T-cell (primary cell): ENCODE measurements at regions not wholly inside any gene's neighbourhood (a gene's known extent, or its start where the extent isn't known, plus 50 kb on each side); places are given as distances from the start of the nearest gene placed in this dataset.
"Not testable (repeated sequence)": the region's sequence is repeated elsewhere in the genome, so short reads cannot be mapped to it uniquely, and the experiment has no call there.

Experiments
- ATAC-seq, 4 experiments: fragments of 200-7000 bp in 3 of 4; fragments of 150-1000 bp in 1 of 4; cut with Tn5 transposase; replicated peaks in 1 of 4; 1 replicate in 3 of 4; 2 replicates in 1 of 4; pipeline ENCODE4 v1.10.0; 2021; ENCODE audit warnings: moderate library complexity in 3 of 4, mild to moderate bottlenecking in 2 of 4, moderate number of reproducible peaks in 1 of 4
- CTCF ChIA-PET, 2 donors: fragments of 300-600 bp; sonication (Branson Sonifier 250); formaldehyde crosslinking; loops; one replicate each; lab custom pipeline; 2022; ENCODE audit warnings: antibody characterized with exemption in 2 of 2; lab: Charles Lee
- POLR2A ChIA-PET, 2 donors: fragments of 300-600 bp; sonication (Branson Sonifier 250); formaldehyde crosslinking; loops; one replicate each; lab custom pipeline; 2022; ENCODE audit warnings: antibody characterized with exemption in 2 of 2; lab: Charles Lee
- DNase-seq, 35 experiments: peaks; one replicate each; pipeline versions ENCODE4 v3.0.0 to v3.0.0-alpha.2; 2013 to 2023
- H3K27ac ChIP-seq: one replicate; pipeline ENCODE4 v1.5.1; 2013; ENCODE audit warnings: low read length
- H3K27me3 ChIP-seq, 2 experiments: replicated peaks in 1 of 2; 1 replicate in 1 of 2; 2 replicates in 1 of 2; pipeline versions ENCODE4 v1.6.1 to v1.7.0; 2013; ENCODE audit warnings: low read length in 1 of 2, mixed read lengths in 1 of 2; ENCODE audit not compliant: control insufficient read depth in 2 of 2, insufficient read depth in 2 of 2; ENCODE audit errors: extremely low read depth in 1 of 2
- H3K36me3 ChIP-seq, 2 donors: 1 replicate in 1 of 2; 2 replicates in 1 of 2; pipeline versions ENCODE4 v1.6.1 to v1.7.0; 2013; ENCODE audit warnings: low read length in 1 of 2; ENCODE audit not compliant: control insufficient read depth in 2 of 2, insufficient read depth in 1 of 2; ENCODE audit errors: extremely low read depth in 1 of 2
- H3K4me1 ChIP-seq, 2 experiments: 1 replicate in 1 of 2; 2 replicates in 1 of 2; pipeline versions ENCODE4 v1.6.1 to v1.7.0; 2013; ENCODE audit warnings: low read length in 2 of 2, mixed read lengths in 1 of 2; ENCODE audit not compliant: insufficient read depth in 2 of 2, control insufficient read depth in 1 of 2; ENCODE audit errors: extremely low read depth in 1 of 2
- H3K4me3 ChIP-seq, 2 donors: 1 replicate in 1 of 2; 2 replicates in 1 of 2; pipeline versions ENCODE4 v1.5.1 to v1.7.0; 2013; ENCODE audit warnings: mild to moderate bottlenecking in 2 of 2, low read length in 1 of 2, moderate library complexity in 1 of 2; ENCODE audit not compliant: control insufficient read depth in 1 of 2; ENCODE audit errors: extremely low read depth in 1 of 2
- H3K9me3 ChIP-seq: 2 replicates; pipeline ENCODE4 v1.7.0; 2013
- H3K27ac Mint-ChIP-seq, 2 donors: one replicate each; pipeline ENCODE4 v1.8.0; 2020 to 2021; ENCODE audit warnings: mild to moderate bottlenecking in 2 of 2, mixed read lengths in 2 of 2
- H3K27me3 Mint-ChIP-seq, 2 donors: one replicate each; pipeline ENCODE4 v1.8.0; 2021 to 2022; ENCODE audit warnings: mixed read lengths in 2 of 2
- H3K36me3 Mint-ChIP-seq: one replicate; pipeline ENCODE4 v1.8.0; 2021; ENCODE audit warnings: mixed read lengths
- H3K4me1 Mint-ChIP-seq, 3 donors: one replicate each; pipeline ENCODE4 v1.8.0; 2020 to 2022; ENCODE audit warnings: mixed read lengths in 3 of 3, mild to moderate bottlenecking in 1 of 3
- H3K4me3 Mint-ChIP-seq, 3 donors: one replicate each; pipeline ENCODE4 v1.8.0; 2020 to 2022; ENCODE audit warnings: mild to moderate bottlenecking in 3 of 3, mixed read lengths in 3 of 3, moderate library complexity in 3 of 3
- H3K9me3 Mint-ChIP-seq, 3 donors: one replicate each; pipeline ENCODE4 v1.8.0; 2020 to 2022; ENCODE audit warnings: mixed read lengths in 3 of 3
- WGBS: methylation state at CpG from one replicate; pipeline ENCODE4 v1.1.5; 2013; ENCODE audit warnings: missing lambda C conversion rate; ENCODE audit not compliant: insufficient coverage; 5-methylcytosine and 5-hydroxymethylcytosine counted together

DNA sequence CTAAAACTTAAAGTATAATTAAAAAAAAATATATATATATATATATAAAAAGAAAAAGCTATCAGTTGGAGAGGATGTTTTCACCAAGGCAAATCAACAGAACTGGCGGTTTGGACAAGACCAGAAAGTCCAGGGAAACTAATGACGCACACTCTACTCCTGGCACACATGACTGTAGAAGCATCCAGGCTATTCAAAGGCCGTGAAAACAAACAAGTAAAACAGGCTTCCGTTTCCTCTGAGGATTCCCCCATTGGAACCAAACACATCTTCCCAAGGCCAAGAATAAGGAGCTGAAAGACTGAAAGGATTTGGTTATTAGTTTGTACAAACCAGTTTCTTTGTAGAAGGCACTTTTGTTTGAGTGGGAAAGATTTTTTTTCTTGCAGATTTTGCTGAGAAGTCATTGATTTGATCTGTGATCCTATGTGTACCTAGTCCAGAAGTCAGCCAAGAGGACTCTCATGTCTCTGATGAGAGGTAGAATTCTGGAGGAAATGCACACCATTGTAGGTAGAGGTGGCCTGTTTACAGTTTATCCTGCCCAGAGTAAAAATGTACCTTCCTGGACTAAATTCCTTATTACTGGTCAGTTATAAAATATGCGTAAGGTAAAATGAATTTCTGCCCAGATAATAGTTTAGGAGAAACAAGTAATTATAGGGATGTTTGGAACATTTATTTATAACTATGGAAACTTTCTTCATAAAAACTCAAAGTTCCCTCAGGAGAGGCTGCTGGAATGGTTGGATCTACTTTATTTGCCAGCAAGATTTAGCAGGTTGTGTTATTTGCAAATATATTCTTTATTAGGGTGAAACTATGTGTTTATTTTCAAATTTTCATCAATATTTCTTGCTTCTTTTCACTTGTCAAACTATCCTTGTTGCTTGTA, 66.5 kb downstream of the DMP1 start:
- no peaks in the 10 kb centered on the region for H3K4me1 Mint-ChIP-seq
- DNase-seq (no peak), ATAC-seq (no peak)
- no peaks in the 10 kb centered on the region for H3K4me1 ChIP-seq
- H3K36me3 ChIP-seq = no peaks in the 10 kb centered on the region
- no peak overlapping the region for H3K27ac Mint-ChIP-seq
- ChIA-PET POLR2A (no interaction called here), CTCF (no interaction called here)
- H3K9me3 ChIP-seq = no peaks in the 10 kb centered on the region
- no peaks in the 10 kb centered on the region for H3K9me3 Mint-ChIP-seq
- peaks cover 0 to 4% of the 10 kb centered on the region in 2 donors for H3K27me3 Mint-ChIP-seq
- no peak overlapping the region for H3K4me3 ChIP-seq
- no peak overlapping the region for H3K4me3 Mint-ChIP-seq
- H3K27me3 ChIP-seq = no peaks in the 10 kb centered on the region
- H3K27ac ChIP-seq = no peak overlapping the region
- no CpG with 5 or more reads among the region's 5 CpGs for WGBS
- no peaks in the 10 kb centered on the region for H3K36me3 Mint-ChIP-seq

DNA sequence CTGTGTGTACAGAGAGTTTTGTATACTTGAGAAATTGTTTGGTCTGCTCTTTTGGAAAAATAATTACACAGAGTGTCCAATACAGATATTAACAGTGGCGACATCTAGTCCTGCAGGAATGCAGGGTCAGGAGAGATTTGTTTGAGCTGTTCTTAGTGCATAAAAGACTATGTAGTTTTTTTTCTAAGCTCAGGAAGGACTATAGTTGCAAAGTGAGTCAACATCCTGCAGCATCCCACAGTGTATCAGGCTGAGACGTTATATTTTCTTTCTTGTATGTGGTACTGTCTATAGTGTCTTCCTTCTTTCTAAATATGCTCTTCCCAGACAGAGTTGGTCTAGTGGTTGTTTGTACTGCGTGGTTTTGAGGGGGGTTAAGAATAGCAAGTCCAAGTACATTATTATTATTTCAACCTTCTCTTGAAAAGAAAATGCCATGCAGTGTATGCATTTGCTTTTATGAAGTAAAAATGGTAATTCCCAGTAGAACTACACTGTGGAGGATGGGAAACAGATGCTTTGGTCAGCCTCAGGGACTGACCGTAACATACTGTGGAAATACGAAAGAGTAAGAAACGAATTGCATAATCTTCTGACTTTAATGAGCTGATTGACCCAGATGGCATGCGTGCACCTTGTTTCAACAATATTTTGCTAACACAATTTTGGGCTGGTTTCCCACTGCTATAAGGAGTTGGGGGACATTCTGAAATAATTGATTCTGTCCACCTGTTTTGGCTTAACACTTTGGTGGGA, 67.4 kb downstream of the DMP1 start:
- ChIA-PET POLR2A (no interaction called here), CTCF (no interaction called here)
- Histone ChIP-seq H3K36me3 (no peaks in the 10 kb centered on the region), H3K4me1 (no peaks in the 10 kb centered on the region), H3K27ac (no peak overlapping the region), H3K27me3 (no peaks in the 10 kb centered on the region), H3K4me3 (no peak overlapping the region), H3K9me3 (no peaks in the 10 kb centered on the region)
- Mint-ChIP-seq H3K27me3 (peaks cover 0 to 4% of the 10 kb centered on the region in 2 donors), H3K36me3 (no peaks in the 10 kb centered on the region), H3K9me3 (no peaks in the 10 kb centered on the region), H3K4me1 (no peaks in the 10 kb centered on the region), H3K4me3 (no peak overlapping the region), H3K27ac (no peak overlapping the region)
- no peak for DNase-seq
- WGBS = 69% methylated on average over 3 of the region's 7 CpGs
- ATAC-seq = no peak

DNA sequence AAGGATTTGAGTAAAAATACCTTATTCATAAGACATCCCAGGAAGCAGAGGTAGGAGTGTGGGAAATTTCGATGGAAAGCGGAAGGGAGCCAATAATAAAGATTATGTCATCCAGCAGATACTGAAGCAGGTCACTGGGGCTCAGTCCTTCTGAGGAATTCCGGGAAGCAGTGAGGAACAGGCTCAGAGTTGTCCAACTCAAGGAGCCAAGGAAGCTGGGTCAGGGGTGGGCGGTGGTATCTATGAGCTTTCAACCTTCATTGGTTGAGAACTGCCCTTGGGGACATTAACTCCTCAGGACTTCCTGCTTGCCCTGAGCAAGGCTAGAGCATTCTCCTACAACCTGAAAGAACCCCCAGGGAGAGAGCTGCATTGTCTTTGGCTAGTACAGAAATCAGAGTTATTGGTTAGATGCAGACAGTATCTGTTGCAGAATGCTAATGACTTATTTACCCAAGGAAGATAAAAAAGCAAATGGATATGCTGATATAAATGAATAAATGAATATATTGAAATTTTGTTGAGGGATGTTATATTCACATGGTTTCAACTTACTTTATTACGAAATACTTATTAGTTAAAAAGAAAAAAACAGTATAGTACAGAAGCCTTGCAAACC, 68.2 kb downstream of the DMP1 start:
- H3K4me1 Mint-ChIP-seq = no peaks in the 10 kb centered on the region
- DNase-seq (no peak), ATAC-seq (no peak)
- H3K9me3 ChIP-seq = no peaks in the 10 kb centered on the region
- no peaks in the 10 kb centered on the region for H3K36me3 ChIP-seq
- H3K4me3 ChIP-seq = no peak overlapping the region
- no peaks in the 10 kb centered on the region for H3K4me1 ChIP-seq
- ChIA-PET CTCF (no interaction called here), POLR2A (no interaction called here)
- H3K36me3 Mint-ChIP-seq = no peaks in the 10 kb centered on the region
- 89% methylated on average over 3 of the region's 5 CpGs for WGBS
- no peaks in the 10 kb centered on the region for H3K27me3 ChIP-seq
- H3K27ac Mint-ChIP-seq = no peak overlapping the region
- H3K27me3 Mint-ChIP-seq = peaks cover 0 to 4% of the 10 kb centered on the region in 2 donors
- H3K27ac ChIP-seq = no peak overlapping the region
- no peak overlapping the region for H3K4me3 Mint-ChIP-seq
- H3K9me3 Mint-ChIP-seq = no peaks in the 10 kb centered on the region

DNA sequence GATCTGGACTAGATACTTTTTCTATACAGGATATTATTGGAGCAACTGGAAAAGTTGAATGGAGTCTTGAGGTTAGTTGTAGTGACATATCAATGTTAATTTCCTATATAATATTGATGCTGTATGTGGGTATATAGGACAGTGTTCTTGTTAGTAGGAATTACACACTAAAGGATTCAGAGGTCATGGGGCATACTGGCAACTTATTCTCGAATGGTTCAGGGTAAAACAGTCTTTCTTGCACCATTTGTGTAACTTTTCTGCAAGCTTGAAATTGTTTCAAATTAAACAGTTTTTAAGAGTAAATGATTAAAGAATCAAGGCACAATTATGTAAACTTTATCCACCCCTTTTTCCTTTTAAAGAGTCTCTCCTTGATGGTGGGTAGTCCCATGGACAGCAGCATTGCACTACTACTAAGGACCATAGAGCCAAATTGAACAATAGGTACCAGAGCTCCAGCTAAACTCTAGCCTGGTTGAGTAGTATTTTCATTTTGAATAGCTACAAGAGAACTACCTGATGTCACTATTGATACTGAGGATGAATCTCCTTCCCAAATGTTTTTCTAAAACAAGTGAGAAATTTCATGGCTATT, 70.1 kb downstream of the DMP1 start:
- Mint-ChIP-seq H3K9me3 (peaks cover 6 to 8% (median 8%) of the 10 kb centered on the region in 3 donors), H3K36me3 (no peaks in the 10 kb centered on the region), H3K4me3 (no peak overlapping the region), H3K4me1 (no peaks in the 10 kb centered on the region), H3K27ac (no peak overlapping the region), H3K27me3 (peaks cover 0 to 4% of the 10 kb centered on the region in 2 donors)
- Histone ChIP-seq H3K9me3 (no peaks in the 10 kb centered on the region), H3K4me3 (no peak overlapping the region), H3K36me3 (no peaks in the 10 kb centered on the region), H3K27me3 (no peaks in the 10 kb centered on the region), H3K4me1 (no peaks in the 10 kb centered on the region), H3K27ac (no peak overlapping the region)
- no peak for ATAC-seq
- no peak for DNase-seq
- CTCF ChIA-PET = no interaction called here
- POLR2A ChIA-PET = no interaction called here
- no CpG with 5 or more reads among the region's 1 CpG for WGBS

DNA sequence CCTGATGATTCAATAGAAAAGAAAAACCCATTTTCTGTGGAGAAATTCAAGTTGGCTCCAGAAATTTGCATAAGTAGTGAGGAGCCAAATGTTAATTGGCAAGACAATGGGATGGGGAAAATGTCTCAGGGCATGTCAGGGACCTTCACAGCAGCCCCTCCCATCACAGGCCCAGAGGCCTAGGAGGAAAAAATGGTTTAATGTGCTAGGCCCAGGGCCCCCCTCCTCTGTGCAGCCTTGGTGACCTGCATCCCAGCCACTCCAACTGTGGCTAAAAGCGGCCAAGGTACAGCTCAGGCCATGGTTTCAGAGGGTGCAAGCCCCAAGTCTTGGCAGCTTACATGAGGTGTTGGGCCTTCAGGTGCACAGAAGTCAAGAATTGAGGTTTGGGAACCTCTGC, 74.1 kb upstream of the IBSP start:
- DNase-seq, H3K4me1 ChIP-seq, H3K27me3 Mint-ChIP-seq, H3K4me1 Mint-ChIP-seq, CTCF ChIA-PET, H3K27ac ChIP-seq, POLR2A ChIA-PET, H3K36me3 Mint-ChIP-seq, H3K36me3 ChIP-seq, ATAC-seq, H3K27ac Mint-ChIP-seq, H3K27me3 ChIP-seq, H3K4me3 ChIP-seq, H3K4me3 Mint-ChIP-seq, H3K9me3 Mint-ChIP-seq, H3K9me3 ChIP-seq: not testable (repeated sequence)
- WGBS = 83% methylated on average over 1 of the region's 1 CpG

DNA sequence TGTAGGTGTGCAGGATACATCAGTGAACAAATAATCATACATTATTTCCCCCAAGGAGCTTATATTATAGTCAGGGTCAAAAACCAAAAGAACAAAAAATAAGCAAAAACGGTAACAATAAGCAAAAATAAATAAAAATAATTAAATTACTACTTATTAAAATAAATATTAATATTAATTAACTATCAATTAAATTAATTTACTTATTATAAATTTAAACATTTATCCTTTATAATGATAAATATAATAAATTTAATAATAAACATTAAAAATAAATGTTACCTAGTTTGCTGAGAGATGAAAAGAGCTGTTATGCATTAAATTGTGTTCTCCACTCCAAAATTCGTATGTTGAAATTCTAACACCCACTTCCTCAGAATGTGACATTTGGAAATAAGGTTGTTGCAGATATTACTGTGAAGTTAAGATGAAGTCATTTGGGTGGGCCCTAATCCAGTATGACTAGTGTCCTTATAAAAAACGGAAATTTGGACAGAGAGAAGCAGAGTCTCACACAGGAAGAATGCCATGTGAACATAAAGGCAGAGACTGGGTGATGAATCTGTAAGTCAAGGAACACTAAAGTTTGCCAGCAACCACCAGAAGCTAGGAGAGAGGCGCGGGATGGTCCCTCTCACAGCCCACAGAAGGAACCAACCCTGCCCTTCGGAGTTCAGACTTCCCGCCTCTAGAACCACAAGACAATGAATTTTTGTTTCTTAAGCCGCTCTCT, 67.2 kb upstream of the IBSP start:
- Histone ChIP-seq H3K4me3 (no peak overlapping the region), H3K4me1 (no peaks in the 10 kb centered on the region), H3K27me3 (peaks cover 0 to 5% of the 10 kb centered on the region in 2 experiments), H3K9me3 (no peaks in the 10 kb centered on the region), H3K36me3 (no peaks in the 10 kb centered on the region), H3K27ac (no peak overlapping the region)
- ATAC-seq = no peak
- CTCF ChIA-PET = no interaction called here
- no peak for DNase-seq
- Mint-ChIP-seq H3K4me3 (no peak overlapping the region), H3K36me3 (no peaks in the 10 kb centered on the region), H3K9me3 (no peaks in the 10 kb centered on the region), H3K27me3 (peaks cover 2 to 6% of the 10 kb centered on the region in 2 donors), H3K4me1 (no peaks in the 10 kb centered on the region), H3K27ac (no peak overlapping the region)
- POLR2A ChIA-PET = no interaction called here
- no CpG with 5 or more reads among the region's 8 CpGs for WGBS
